OCI-LY1 (cell line): ENCODE measurements at regions not wholly inside any gene's neighbourhood (a gene's known extent, or its start where the extent isn't known, plus 50 kb on each side); places are given as distances from the start of the nearest gene placed in this dataset.

ENCODE experiments used
- CTCF ChIP-seq: fragments of 200-600 bp; sonication (generic), shearing (Covaris generic); IDR thresholded peaks from 2 replicates; pipeline ENCODE4 v1.5.1; 2017; ENCODE audit warnings: mild to moderate bottlenecking, antibody characterized with exemption, low read length, moderate library complexity, mixed read lengths
- EZH2 ChIP-seq: fragments of 200-600 bp; sonication (generic), shearing (Covaris generic); IDR thresholded peaks from 2 replicates; pipeline ENCODE4 v1.8.0; 2017; ENCODE audit warnings: borderline replicate concordance, mixed run types, mild to moderate bottlenecking, antibody characterized with exemption, low read length, moderate library complexity, mixed read lengths

DNA sequence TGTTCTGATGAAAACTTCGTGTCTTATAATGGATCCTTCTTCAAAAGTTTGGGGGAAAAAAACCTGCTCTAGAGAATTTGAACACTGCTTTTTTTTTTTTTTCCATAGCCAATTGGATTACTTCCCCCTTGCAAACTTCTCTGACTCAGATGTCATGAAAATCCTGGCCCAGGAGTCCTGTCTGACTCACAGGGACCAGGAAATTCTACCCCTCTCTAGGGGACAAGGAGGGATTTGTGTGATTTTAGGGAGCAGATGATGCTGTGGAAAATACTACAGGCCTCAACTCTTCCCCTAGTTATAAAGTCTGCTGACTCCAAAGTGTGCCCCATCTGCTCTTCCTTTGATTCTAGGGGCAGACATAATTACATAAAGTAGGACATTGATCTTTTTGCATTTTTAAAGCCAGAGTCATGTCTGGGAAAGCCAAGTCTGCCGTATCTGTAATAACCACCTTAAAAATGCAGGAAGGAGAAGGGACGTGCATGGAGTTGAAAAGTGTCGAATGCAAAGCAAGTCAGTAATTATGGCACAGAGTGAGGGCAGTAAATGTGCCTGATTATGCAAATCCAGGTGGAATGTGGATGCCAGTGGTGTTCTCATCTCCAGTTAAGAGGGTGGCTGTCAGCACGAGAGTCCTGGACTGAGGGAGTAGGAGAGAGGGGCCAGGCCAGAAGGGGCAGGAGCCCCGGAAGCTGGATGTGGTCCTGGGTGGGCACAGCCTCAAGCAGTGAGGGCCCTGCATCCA, 144.3 kb upstream of the SULF2 start:
- TF ChIP-seq CTCF, result no peak
- TF ChIP-seq EZH2, result no peak
